MM.1S (cell line): ENCODE measurements at regions not wholly inside any gene's neighbourhood (a gene's known extent, or its start where the extent isn't known, plus 50 kb on each side); places are given as distances from the start of the nearest gene placed in this dataset.

Experiments used
- EZH2 ChIP-seq: fragments of 300-600 bp; sonication (generic); optimal IDR thresholded peaks from 2 replicates; pipeline ENCODE3; 2017; ENCODE audit warnings: low read depth, mild to moderate bottlenecking, antibody characterized with exemption, low read length, mixed read lengths
- TF ChIP-seq, protein P1 (sequence below): fragments of 300-600 bp; sonication (generic); IDR thresholded peaks from 2 replicates; pipeline ENCODE4 v1.5.1; 2016; ENCODE audit warnings: antibody characterized with exemption, low read length, mixed read lengths

DNA sequence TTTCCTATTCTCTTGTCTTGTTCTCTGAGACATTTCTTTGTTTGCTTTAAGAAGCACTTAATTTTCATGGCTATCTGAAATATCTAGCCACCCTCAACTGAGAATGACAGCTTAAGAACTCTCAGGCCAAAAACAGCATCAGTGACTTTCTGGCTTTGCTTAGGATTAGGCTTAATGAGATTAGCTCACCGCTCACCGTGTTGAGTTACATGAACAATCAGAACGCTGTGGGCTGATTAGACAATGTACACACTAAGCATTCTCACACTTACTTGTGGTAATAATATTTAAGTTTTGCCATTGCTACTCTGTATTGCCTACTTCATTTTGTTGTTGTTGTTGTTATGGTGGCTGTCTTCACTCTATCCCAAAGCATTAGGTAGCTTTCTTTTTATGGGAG is 1283.6 kb downstream of the UQCRFS1 start:
- TF ChIP-seq, protein P1, sequence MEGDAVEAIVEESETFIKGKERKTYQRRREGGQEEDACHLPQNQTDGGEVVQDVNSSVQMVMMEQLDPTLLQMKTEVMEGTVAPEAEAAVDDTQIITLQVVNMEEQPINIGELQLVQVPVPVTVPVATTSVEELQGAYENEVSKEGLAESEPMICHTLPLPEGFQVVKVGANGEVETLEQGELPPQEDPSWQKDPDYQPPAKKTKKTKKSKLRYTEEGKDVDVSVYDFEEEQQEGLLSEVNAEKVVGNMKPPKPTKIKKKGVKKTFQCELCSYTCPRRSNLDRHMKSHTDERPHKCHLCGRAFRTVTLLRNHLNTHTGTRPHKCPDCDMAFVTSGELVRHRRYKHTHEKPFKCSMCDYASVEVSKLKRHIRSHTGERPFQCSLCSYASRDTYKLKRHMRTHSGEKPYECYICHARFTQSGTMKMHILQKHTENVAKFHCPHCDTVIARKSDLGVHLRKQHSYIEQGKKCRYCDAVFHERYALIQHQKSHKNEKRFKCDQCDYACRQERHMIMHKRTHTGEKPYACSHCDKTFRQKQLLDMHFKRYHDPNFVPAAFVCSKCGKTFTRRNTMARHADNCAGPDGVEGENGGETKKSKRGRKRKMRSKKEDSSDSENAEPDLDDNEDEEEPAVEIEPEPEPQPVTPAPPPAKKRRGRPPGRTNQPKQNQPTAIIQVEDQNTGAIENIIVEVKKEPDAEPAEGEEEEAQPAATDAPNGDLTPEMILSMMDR = no peak
- no peak for TF ChIP-seq EZH2
